Islet of Langerhans (tissue), 1 donor: ENCODE measurements at regions not wholly inside any gene's neighbourhood (a gene's known extent, or its start where the extent isn't known, plus 50 kb on each side); places are given as distances from the start of the nearest gene placed in this dataset.

Experiments used
- FAIRE-seq: peaks from one replicate; lab custom pipeline; 2011; peaks lifted over from hg19 to GRCh38; lab: Jason Lieb, UNC

DNA sequence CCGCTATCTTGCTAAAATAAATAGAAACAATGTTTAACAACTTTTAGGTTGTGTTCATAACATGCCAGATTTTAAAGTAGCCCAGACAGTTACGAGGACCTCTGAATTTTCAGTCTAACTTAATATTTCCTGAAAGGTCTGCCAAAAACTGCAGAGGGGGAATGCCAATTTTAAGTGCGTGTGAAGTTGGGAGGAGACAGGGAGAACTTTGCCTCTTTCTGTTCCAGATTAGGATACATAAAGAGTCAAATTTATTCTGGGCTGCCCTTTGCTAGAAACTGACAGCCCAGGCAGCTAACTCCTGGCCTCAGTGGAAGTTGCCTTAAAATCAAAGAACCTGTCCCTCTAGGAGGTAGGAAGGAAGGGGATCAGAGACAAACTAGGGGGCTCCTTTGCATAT lies 52.3 kb upstream of the PIP4K2A start:
- FAIRE-seq: no peak

DNA sequence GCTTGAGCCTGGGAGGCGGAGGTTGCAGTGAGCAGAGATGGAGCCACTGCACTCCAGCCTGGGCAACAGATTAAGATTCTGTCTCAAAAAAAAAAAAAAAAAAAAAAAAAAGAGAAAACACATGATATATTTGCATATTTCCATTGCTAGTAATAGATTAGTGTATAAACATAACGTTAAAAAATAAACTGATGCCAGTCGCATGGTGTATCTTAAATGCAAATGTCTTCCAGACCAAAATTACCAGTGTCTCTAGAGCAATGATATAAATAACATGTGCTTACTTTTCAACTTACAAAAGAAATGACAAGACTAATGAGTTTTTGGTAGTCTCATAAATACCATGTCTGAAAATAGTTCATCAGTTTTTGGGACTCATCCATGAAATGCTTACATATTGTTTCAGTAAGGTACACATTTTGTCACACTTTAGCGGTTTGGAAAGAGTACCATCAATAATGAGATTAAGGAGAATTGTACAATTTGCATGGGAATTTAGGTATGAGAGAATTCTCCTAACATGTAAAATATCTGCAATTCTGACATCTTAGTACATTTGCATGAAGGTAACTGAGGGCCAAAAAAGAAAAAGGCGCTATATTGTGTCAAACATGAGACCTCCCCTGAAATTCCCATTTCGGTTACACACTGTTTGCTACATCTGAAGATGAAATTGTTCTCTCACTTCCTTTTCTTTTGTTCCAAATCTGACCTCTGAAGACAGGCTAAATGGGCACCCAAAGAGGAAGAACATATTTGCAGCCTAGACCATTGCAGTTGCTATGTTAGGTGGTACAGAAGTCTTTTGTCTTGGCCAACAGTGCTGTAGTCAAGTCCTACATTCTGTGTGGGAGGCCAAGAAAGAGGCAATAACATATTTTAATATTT lies 51.5 kb upstream of the PIP4K2A start:
- no peak for FAIRE-seq

DNA sequence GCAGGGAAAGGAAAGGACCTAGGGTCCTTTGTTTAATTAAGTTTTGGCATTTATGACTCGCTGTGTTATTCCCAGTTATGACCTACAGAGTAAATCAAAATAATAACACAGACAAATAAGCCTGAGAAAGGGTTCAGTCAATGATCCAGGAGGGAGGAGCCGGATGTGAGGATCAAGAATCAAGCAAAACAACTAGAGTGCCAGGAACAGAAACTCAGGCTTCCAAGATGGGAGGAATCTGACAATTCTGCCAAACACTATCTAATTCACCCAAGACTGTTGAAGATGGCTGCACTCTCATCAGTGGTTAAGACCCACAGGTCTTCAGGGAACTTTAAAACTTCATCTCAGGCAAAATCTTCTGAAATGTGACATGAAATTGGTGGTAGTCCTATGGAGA lies 50.3 kb upstream of the PIP4K2A start:
- FAIRE-seq: no peak
